IMR-90 (cell line): ENCODE measurements at regions not wholly inside any gene's neighbourhood (a gene's known extent, or its start where the extent isn't known, plus 50 kb on each side); places are given as distances from the start of the nearest gene placed in this dataset.

ENCODE experiments used
- ATAC-seq: fragments of 200-7000 bp; cut with Tn5 transposase; 2 replicates; pipeline ENCODE4 v1.9.1; 2020; ENCODE audit warnings: low read depth, mild to moderate bottlenecking, moderate library complexity
- BruUV-seq: library from RNA; stranded (reverse); fragments of 400-500 nt; replicated peaks from 2 replicates; lab custom pipeline; 2021; lab: Mats Ljungman, UMichigan
- CTCF ChIA-PET: fragments of 300-600 bp; formaldehyde crosslinking; extraction: SDS; loops from one replicate; lab custom pipeline; 2021; ENCODE audit warnings: antibody characterized with exemption; lab: Yijun Ruan, JAX
- POLR2A ChIA-PET: fragments of 300-600 bp; sonication (Branson Sonifier 250); formaldehyde crosslinking; loops from one replicate; lab custom pipeline; 2022; ENCODE audit warnings: antibody characterized with exemption; ENCODE audit not compliant: unreplicated experiment; lab: Charles Lee
- DNase-seq: peaks from one replicate; pipeline ENCODE4 v3.0.0; 2013
- H2AFZ ChIP-seq: replicated peaks from 2 replicates; pipeline ENCODE3; 2013; ENCODE audit warnings: low read length, mild to moderate bottlenecking; ENCODE audit not compliant: poor library complexity
- H2AK5ac ChIP-seq: 2 replicates; pipeline ENCODE4 v1.6.1; 2013; ENCODE audit warnings: low read depth, low read length, inconsistent platforms
- H2AK9ac ChIP-seq: replicated peaks from 2 replicates; pipeline ENCODE3; 2013; ENCODE audit warnings: mild to moderate bottlenecking, low read depth, low read length, moderate library complexity; ENCODE audit not compliant: poor library complexity
- H2BK120ac ChIP-seq: 2 replicates; pipeline ENCODE4 v1.6.1; 2013; ENCODE audit warnings: low read depth, low read length, inconsistent platforms
- H2BK15ac ChIP-seq: 3 replicates; pipeline ENCODE4 v1.6.1; 2013; ENCODE audit warnings: low read depth, low read length, inconsistent platforms
- H2BK20ac ChIP-seq: 2 replicates; pipeline ENCODE4 v1.6.1; 2013; ENCODE audit warnings: low read depth, mild to moderate bottlenecking, inconsistent platforms, low read length, moderate library complexity
- H2BK5ac ChIP-seq: 2 replicates; pipeline ENCODE4 v1.6.1; 2013; ENCODE audit warnings: mild to moderate bottlenecking, low read depth, low read length, inconsistent platforms; ENCODE audit not compliant: poor library complexity, severe bottlenecking
- H3K14ac ChIP-seq: replicated peaks from 2 replicates; pipeline ENCODE4 v1.6.1; 2013; ENCODE audit warnings: low read depth, low read length, inconsistent platforms
- H3K18ac ChIP-seq: 2 replicates; pipeline ENCODE4 v1.6.1; 2013; ENCODE audit warnings: low read depth, low read length, control low read depth
- H3K23ac ChIP-seq: 2 replicates; pipeline ENCODE4 v1.6.1; 2013; ENCODE audit warnings: low read depth, low read length, inconsistent platforms
- H3K27ac ChIP-seq: 2 replicates; pipeline ENCODE4 v1.5.1; 2013; ENCODE audit warnings: mild to moderate bottlenecking, control low read depth, low read length; ENCODE audit not compliant: insufficient read depth
- H3K27me3 ChIP-seq: 2 replicates; pipeline ENCODE4 v1.6.1; 2013; ENCODE audit warnings: low read length; ENCODE audit not compliant: control insufficient read depth, insufficient read depth
- H3K36me3 ChIP-seq: 2 replicates; pipeline ENCODE4 v1.6.1; 2013; ENCODE audit warnings: low read length, mixed read lengths; ENCODE audit not compliant: control insufficient read depth, insufficient read depth
- H3K4ac ChIP-seq: 2 replicates; pipeline ENCODE4 v1.6.1; 2013; ENCODE audit warnings: low read depth, low read length, inconsistent platforms
- H3K4me1 ChIP-seq: 2 replicates; pipeline ENCODE4 v1.6.1; 2013; ENCODE audit warnings: low read length, mixed read lengths; ENCODE audit not compliant: control insufficient read depth, insufficient read depth
- H3K4me2 ChIP-seq: 2 replicates; pipeline ENCODE4 v1.6.1; 2013; ENCODE audit warnings: low read depth, mild to moderate bottlenecking, control low read depth, low read length, moderate library complexity
- H3K4me3 ChIP-seq: 2 replicates; pipeline ENCODE4 v1.5.1; 2013; ENCODE audit warnings: low read depth, mild to moderate bottlenecking, control low read depth, low read length, moderate library complexity; ENCODE audit not compliant: insufficient read depth
- H3K56ac ChIP-seq: 2 replicates; pipeline ENCODE4 v1.6.1; 2013; ENCODE audit warnings: low read length, inconsistent platforms; ENCODE audit not compliant: insufficient read depth; ENCODE audit errors: extremely low read depth
- H3K79me1 ChIP-seq, 2 experiments: 2 replicates each; pipeline ENCODE4 v1.6.1; 2013; ENCODE audit warnings: low read length in 2 of 2, inconsistent platforms in 1 of 2, low read depth in 1 of 2
- H3K9ac ChIP-seq: 2 replicates; pipeline ENCODE4 v1.6.1; 2013; ENCODE audit warnings: low read depth, low read length, control low read depth
- H3K9me1 ChIP-seq: 2 replicates; pipeline ENCODE4 v1.6.1; 2013; ENCODE audit warnings: low read length, inconsistent platforms; ENCODE audit not compliant: insufficient read depth
- H3K9me3 ChIP-seq: 2 replicates; pipeline ENCODE4 v1.6.1; 2013; ENCODE audit warnings: low read length; ENCODE audit not compliant: control insufficient read depth, insufficient read depth
- H4K20me1 ChIP-seq: 2 replicates; pipeline ENCODE4 v1.6.1; 2013; ENCODE audit warnings: low read length, inconsistent platforms; ENCODE audit not compliant: insufficient read depth
- H4K5ac ChIP-seq: 2 replicates; pipeline ENCODE4 v1.6.1; 2013; ENCODE audit warnings: mild to moderate bottlenecking, low read depth, low read length, control low read depth
- H4K8ac ChIP-seq, 2 experiments: 2 replicates each; pipeline ENCODE4 v1.6.1; 2013; ENCODE audit warnings: low read depth in 2 of 2, low read length in 2 of 2, control low read depth in 1 of 2, inconsistent platforms in 1 of 2
- H4K91ac ChIP-seq: 2 replicates; pipeline ENCODE4 v1.6.1; 2013; ENCODE audit warnings: low read depth, low read length, inconsistent platforms; ENCODE audit not compliant: insufficient read depth
- FOS ChIP-seq: fragments of 150-350 bp; IDR thresholded peaks from 2 replicates; pipeline ENCODE4 v1.6.1; 2016; ENCODE audit warnings: low read depth, low read length
- POLR2A ChIP-seq: IDR thresholded peaks from 2 replicates; pipeline ENCODE4 v1.6.1; 2012; ENCODE audit warnings: mild to moderate bottlenecking, low read depth, low read length
- RCOR1 ChIP-seq: IDR thresholded peaks from 2 replicates; pipeline ENCODE4 v1.6.1; 2012; ENCODE audit warnings: mild to moderate bottlenecking, low read length, improper control_type of control experiment; ENCODE audit not compliant: insufficient replicate concordance
- WGBS, 2 experiments: methylation state at CpG; one replicate each; pipeline versions ENCODE4 v1.1.5 to v1.1.7; 2013; ENCODE audit warnings: missing lambda C conversion rate in 2 of 2; ENCODE audit not compliant: insufficient read length in 1 of 2; ENCODE audit errors: extremely low coverage in 2 of 2; 5-methylcytosine and 5-hydroxymethylcytosine counted together
- dilution Hi-C: fragments of 300-500 bp; cut with HindIII; formaldehyde crosslinking; loops from one replicate; pipeline ENCODE4 v1.14.3; 2018; ENCODE audit warnings: low sequenced_read_pairs; ENCODE audit not compliant: unreplicated experiment
- in situ Hi-C: fragments of 300-500 bp; cut with MboI; formaldehyde crosslinking; loops from 3 replicates; pipeline ENCODE4 v1.14.3; 2019; ENCODE audit warnings: low sequenced_read_pairs, inconsistent platforms, mixed read lengths
- intact Hi-C: fragments of 100-400 bp; cut with micrococcal nuclease; formaldehyde crosslinking; loops from 2 replicates; pipeline ENCODE4 v1.10.0; 2022

DNA sequence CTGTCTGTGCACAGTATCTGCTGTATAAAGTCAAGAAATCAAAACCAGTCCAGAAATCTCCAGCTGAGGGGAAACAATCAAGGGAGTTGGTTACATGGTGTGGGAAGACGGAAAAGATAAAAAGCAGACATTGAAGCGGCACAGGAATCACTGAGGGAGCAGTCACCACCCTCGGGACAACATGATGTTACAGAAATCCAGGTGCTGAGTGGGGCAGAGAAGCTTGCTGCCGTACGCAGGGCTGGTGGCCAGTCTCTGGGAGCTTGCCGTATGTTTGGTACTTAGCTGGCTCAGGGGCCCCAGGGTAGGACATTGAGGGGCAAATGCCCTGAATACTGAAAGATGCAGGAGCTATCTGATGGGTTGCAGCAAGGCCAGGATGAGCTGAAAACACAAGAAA lies 237.9 kb downstream of the EDEM1 start:
- no peak overlapping the region for H3K27ac ChIP-seq
- POLR2A ChIA-PET, result no interaction called here
- intact Hi-C loops, result no loop called here

More for the DNA sequence above, 237.9 kb downstream of the EDEM1 start:
- Histone ChIP-seq H4K8ac (no peak overlapping the region), H3K36me3 (no peaks in the 10 kb centered on the region), H3K4me1 (no peaks in the 10 kb centered on the region), H4K91ac (no peak overlapping the region), H2BK15ac (no peak overlapping the region), H3K56ac (no peak overlapping the region), H4K20me1 (no peaks in the 10 kb centered on the region), H3K23ac (no peak overlapping the region), H3K4ac (no peak overlapping the region), H3K14ac (no peak overlapping the region), H2BK120ac (no peak overlapping the region), H3K4me3 (no peak overlapping the region), H3K27me3 (no peaks in the 10 kb centered on the region), H3K9ac (no peak overlapping the region), H2BK20ac (no peak overlapping the region), H3K79me1 (no peaks in the 10 kb centered on the region), H3K9me3 (peaks cover 3% of the 10 kb centered on the region; the same call in 1 of the 2 replicates), H2AFZ (no peak overlapping the region), H2AK9ac (no peak overlapping the region), H3K18ac (no peak overlapping the region), H4K5ac (no peak overlapping the region), H2BK5ac (no peak overlapping the region), H2AK5ac (no peak overlapping the region), H3K9me1 (no peaks in the 10 kb centered on the region), H3K4me2 (no peak overlapping the region)
- CTCF ChIA-PET, result interaction anchor here (0.7 kb wide), 1 partner anchor 104 kb away, joined by 3 read pairs; no protein-coding TSS in a partner anchor
- 64% methylated on average over 6 of the region's 6 CpGs; no CpG with 5 or more reads in 1 of the 2 experiments for WGBS, 2 experiments
- ATAC-seq, result no peak
- no TSS peak for BruUV-seq
- in situ Hi-C loops, result no loop called here
- DNase-seq, result no peak
- dilution Hi-C loops, result no loop called here
- no peak for TF ChIP-seq POLR2A
- no peak for TF ChIP-seq RCOR1
- no peak for TF ChIP-seq FOS
